ENCODE measurements at regions not wholly inside any gene's neighbourhood (a gene's known extent, or its start where the extent isn't known, plus 50 kb on each side); places are given as distances from the start of the nearest gene placed in this dataset.

GRCh38 chr15:69673291-69673881 is 220.8 kb downstream of the RPLP1 start:
- 47% methylated on average over 11 of the region's 11 CpGs for WGBS (ENCODE audit: low lambda C conversion rate)
- ChIA-PET CTCF (interaction anchor here (1.6 kb wide), 1 partner anchor 16 kb away, joined by 4 read pairs; no protein-coding TSS in a partner anchor), POLR2A (no interaction called here)
- Histone ChIP-seq H3K36me3 (replicated peaks in 1 of 2; ENCODE audit: control insufficient read depth in 1 of 2, insufficient read depth in 2 of 2, low read length in 1 of 2) (no peaks in the 10 kb centered on the region), H3K79me2 (ENCODE audit: insufficient read depth) (no peaks in the 10 kb centered on the region), H3K4me2 (no peak overlapping the region), H3K4me1 (ENCODE audit: control insufficient read depth in 1 of 2, insufficient read depth in 2 of 2, low read depth in 1 of 2, low read length in 1 of 2) (peaks cover 0 to 2% of the 10 kb centered on the region in 2 experiments; a peak in 1 of 4 replicates), H3K4me3 (ENCODE audit: low read depth in 2 of 2, low read length in 1 of 2) (no peak overlapping the region), H3K9ac (no peak overlapping the region), H4K20me1 (ENCODE audit: insufficient read depth) (no peaks in the 10 kb centered on the region), H3F3A (replicated peaks; ENCODE audit: insufficient read depth) (no peaks in the 10 kb centered on the region), H3K9me2 (no peaks in the 10 kb centered on the region), H3K27ac (ENCODE audit: low read depth in 2 of 2, low read length in 1 of 2) (no peak overlapping the region), H2AFZ (ENCODE audit: low read depth) (no peak overlapping the region), H3K9me3 (no peaks in the 10 kb centered on the region), H3K27me3 (ENCODE audit: insufficient read depth) (peaks cover 22% of the 10 kb centered on the region; the same call in 1 of the 2 replicates)
- no peak for DNase-seq
- TF ChIP-seq FOXJ3 (CRISPR knock-in tag; IDR thresholded peaks at IDR 0.05) (no peak), GATA2 (CRISPR knock-in tag; IDR thresholded peaks at IDR 0.05) (no peak), RCOR1 (IDR thresholded peaks at IDR 0.05; ENCODE audit: low read length) (no peak), CHD2 (IDR thresholded peaks at IDR 0.05; ENCODE audit: low read length, partially characterized antibody) (no peak), PBX3 (IDR thresholded peaks at IDR 0.05) (no peak), USF2 (IDR thresholded peaks at IDR 0.05; ENCODE audit: borderline replicate concordance, low read depth, low read length) (no peak), GABPA (IDR thresholded peaks at IDR 0.05; ENCODE audit: low read depth) (no peak)
- TF ChIP-seq, protein P1, sequence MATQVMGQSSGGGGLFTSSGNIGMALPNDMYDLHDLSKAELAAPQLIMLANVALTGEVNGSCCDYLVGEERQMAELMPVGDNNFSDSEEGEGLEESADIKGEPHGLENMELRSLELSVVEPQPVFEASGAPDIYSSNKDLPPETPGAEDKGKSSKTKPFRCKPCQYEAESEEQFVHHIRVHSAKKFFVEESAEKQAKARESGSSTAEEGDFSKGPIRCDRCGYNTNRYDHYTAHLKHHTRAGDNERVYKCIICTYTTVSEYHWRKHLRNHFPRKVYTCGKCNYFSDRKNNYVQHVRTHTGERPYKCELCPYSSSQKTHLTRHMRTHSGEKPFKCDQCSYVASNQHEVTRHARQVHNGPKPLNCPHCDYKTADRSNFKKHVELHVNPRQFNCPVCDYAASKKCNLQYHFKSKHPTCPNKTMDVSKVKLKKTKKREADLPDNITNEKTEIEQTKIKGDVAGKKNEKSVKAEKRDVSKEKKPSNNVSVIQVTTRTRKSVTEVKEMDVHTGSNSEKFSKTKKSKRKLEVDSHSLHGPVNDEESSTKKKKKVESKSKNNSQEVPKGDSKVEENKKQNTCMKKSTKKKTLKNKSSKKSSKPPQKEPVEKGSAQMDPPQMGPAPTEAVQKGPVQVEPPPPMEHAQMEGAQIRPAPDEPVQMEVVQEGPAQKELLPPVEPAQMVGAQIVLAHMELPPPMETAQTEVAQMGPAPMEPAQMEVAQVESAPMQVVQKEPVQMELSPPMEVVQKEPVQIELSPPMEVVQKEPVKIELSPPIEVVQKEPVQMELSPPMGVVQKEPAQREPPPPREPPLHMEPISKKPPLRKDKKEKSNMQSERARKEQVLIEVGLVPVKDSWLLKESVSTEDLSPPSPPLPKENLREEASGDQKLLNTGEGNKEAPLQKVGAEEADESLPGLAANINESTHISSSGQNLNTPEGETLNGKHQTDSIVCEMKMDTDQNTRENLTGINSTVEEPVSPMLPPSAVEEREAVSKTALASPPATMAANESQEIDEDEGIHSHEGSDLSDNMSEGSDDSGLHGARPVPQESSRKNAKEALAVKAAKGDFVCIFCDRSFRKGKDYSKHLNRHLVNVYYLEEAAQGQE (IDR thresholded peaks at IDR 0.05; ENCODE audit: low read depth, low read length) = no peak

DNA sequence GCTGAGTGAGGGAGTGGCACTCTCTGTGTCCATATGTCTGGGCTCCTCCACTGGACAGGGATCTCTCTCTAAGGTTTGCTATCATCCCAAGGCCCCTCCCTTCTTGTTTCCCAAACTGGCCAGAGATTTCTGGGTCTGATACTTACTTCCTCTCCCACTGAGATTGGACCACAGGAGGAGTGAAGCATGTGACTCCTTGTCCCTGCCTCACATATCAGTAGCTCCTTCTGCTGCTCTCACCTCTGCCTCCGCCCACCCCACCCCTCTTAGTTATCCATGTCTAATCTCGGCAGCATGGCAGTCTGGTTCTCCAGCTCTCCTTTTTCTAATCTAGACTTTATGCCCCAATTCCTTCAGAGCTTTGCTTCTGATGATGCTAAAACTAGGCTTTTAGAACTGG is 223.1 kb downstream of the RPLP1 start:
- CTCF ChIA-PET = no interaction called here
- POLR2A ChIA-PET = no interaction called here
- Histone ChIP-seq H3K27me3 (ENCODE audit: insufficient read depth) (peaks cover 22% of the 10 kb centered on the region; the same call in 1 of the 2 replicates), H3F3A (replicated peaks; ENCODE audit: insufficient read depth) (no peaks in the 10 kb centered on the region), H3K27ac (ENCODE audit: low read depth in 2 of 2, low read length in 1 of 2) (no peak overlapping the region), H4K20me1 (ENCODE audit: insufficient read depth) (no peaks in the 10 kb centered on the region), H3K9me3 (no peaks in the 10 kb centered on the region), H3K9me2 (no peaks in the 10 kb centered on the region), H3K4me1 (ENCODE audit: control insufficient read depth in 1 of 2, insufficient read depth in 2 of 2, low read depth in 1 of 2, low read length in 1 of 2) (no peaks in the 10 kb centered on the region; a peak in 1 of 4 replicates), H3K36me3 (replicated peaks in 1 of 2; ENCODE audit: control insufficient read depth in 1 of 2, insufficient read depth in 2 of 2, low read length in 1 of 2) (no peaks in the 10 kb centered on the region), H3K4me3 (ENCODE audit: low read depth in 2 of 2, low read length in 1 of 2) (no peak overlapping the region), H3K9ac (no peak overlapping the region), H2AFZ (ENCODE audit: low read depth) (no peak overlapping the region), H3K4me2 (no peak overlapping the region), H3K79me2 (ENCODE audit: insufficient read depth) (no peaks in the 10 kb centered on the region)
- WGBS (ENCODE audit: low lambda C conversion rate) = 47% methylated on average over 2 of the region's 2 CpGs
- DNase-seq = no peak
- TF ChIP-seq MAX (IDR thresholded peaks at IDR 0.05; ENCODE audit: low read depth) (no peak), CHD2 (IDR thresholded peaks at IDR 0.05; ENCODE audit: low read length, partially characterized antibody) (no peak), FOSL2 (IDR thresholded peaks at IDR 0.05; ENCODE audit: borderline replicate concordance, low read depth) (no peak), FOXJ3 (CRISPR knock-in tag; IDR thresholded peaks at IDR 0.05) (no peak), GATA2 (CRISPR knock-in tag; IDR thresholded peaks at IDR 0.05) (no peak), RCOR1 (IDR thresholded peaks at IDR 0.05; ENCODE audit: low read length) (no peak), POLR2AphosphoS5 (IDR thresholded peaks at IDR 0.05; ENCODE audit: low read depth, low read length) (no peak), SIN3A (IDR thresholded peaks at IDR 0.05; ENCODE audit: borderline replicate concordance, low read depth, low read length) (no peak), TCF12 (IDR thresholded peaks at IDR 0.05) (no peak)
- TF ChIP-seq, protein P2, sequence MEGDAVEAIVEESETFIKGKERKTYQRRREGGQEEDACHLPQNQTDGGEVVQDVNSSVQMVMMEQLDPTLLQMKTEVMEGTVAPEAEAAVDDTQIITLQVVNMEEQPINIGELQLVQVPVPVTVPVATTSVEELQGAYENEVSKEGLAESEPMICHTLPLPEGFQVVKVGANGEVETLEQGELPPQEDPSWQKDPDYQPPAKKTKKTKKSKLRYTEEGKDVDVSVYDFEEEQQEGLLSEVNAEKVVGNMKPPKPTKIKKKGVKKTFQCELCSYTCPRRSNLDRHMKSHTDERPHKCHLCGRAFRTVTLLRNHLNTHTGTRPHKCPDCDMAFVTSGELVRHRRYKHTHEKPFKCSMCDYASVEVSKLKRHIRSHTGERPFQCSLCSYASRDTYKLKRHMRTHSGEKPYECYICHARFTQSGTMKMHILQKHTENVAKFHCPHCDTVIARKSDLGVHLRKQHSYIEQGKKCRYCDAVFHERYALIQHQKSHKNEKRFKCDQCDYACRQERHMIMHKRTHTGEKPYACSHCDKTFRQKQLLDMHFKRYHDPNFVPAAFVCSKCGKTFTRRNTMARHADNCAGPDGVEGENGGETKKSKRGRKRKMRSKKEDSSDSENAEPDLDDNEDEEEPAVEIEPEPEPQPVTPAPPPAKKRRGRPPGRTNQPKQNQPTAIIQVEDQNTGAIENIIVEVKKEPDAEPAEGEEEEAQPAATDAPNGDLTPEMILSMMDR (IDR thresholded peaks at IDR 0.05) = no peak
- TF ChIP-seq, protein P3, sequence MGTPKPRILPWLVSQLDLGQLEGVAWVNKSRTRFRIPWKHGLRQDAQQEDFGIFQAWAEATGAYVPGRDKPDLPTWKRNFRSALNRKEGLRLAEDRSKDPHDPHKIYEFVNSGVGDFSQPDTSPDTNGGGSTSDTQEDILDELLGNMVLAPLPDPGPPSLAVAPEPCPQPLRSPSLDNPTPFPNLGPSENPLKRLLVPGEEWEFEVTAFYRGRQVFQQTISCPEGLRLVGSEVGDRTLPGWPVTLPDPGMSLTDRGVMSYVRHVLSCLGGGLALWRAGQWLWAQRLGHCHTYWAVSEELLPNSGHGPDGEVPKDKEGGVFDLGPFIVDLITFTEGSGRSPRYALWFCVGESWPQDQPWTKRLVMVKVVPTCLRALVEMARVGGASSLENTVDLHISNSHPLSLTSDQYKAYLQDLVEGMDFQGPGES (IDR thresholded peaks at IDR 0.05; ENCODE audit: low read depth, low read length) = no peak

Data from SK-N-SH (cell line).